Fibroblast of skin of scalp (primary cell): ENCODE measurements at regions not wholly inside any gene's neighbourhood (a gene's known extent, or its start where the extent isn't known, plus 50 kb on each side); places are given as distances from the start of the nearest gene placed in this dataset.
"Not testable (repeated sequence)": the region's sequence is repeated elsewhere in the genome, so short reads cannot be mapped to it uniquely, and the experiment has no call there.

Experiments used
- DNase-seq: peaks from one replicate; pipeline ENCODE4 v3.0.0-alpha.2; 2013

- DNase-seq: peak; percentile 4
Observed at GRCh38 chrX:19172741-19173140, 50.5 kb upstream of the ADGRG2 start.

- peak; percentile 64 for DNase-seq
Observed at GRCh38 chrX:19174401-19175025, 52.2 kb upstream of the ADGRG2 start.

- no peak for DNase-seq
Observed at GRCh38 chrX:19176901-19177630, 54.8 kb upstream of the ADGRG2 start.

DNA sequence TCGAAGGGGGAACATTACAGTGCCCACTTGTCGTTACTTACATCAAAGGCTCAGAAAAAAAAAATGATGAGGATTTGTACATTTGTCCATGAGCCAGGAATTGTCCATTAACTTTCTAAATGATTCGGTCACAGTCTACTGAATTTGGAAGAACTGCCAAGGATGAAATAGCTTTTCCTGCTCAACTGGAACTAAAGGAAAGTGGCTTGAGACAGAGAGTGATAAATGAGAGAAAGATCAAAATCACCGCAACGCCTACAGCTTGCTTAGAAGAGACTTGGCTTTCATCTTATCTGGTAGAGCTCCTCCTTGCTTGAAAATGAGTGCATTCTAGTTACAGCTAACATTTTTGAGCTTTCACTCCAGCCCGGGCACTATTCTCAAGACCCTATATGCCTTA lies 55.5 kb upstream of the ADGRG2 start:
- no peak for DNase-seq

DNA sequence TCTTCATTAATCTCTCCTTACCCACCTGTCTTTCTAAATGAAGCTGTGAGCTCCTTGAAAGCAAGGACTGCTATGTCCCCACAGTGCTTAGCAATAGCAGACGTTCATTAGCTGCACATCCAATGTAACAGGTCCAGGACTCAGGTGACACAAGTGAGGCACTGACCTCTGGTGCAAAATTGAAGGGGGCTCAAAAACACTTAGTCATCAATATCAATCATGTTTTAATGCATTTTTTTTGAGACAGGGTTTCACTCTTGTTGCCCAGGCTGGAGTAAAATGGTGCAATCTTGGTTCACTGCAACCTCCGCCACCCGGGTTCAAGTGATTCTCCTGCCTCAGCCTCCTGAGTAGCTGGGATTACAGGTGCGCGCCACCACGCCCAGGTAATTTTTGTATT lies 56.1 kb upstream of the ADGRG2 start:
- no peak for DNase-seq

- DNase-seq: no peak
Observed at GRCh38 chrX:19179389-19179788, 57.1 kb upstream of the ADGRG2 start.

DNA sequence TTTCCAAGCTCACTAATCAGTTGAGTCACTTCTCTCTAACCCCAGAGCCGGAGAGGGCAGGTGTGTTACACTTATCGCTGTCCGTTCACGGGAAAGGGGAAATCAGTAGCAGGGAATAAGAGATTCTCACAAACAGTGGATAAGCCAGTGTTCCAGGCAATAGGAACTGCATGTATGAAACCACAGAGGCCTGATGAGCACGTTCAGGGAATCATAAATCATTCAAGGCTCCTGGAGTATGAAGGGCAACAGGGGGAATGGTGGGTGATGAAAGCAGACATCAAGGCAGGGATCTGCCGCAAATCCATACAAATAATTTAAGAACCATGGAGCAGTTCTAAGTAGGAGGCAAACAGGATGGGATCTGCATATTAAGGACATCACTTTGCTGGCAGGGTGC lies 59.1 kb upstream of the ADGRG2 start:
- DNase-seq: no peak

- DNase-seq: no peak
Observed at GRCh38 chrX:19182785-19183184, 60.5 kb upstream of the ADGRG2 start.

DNA sequence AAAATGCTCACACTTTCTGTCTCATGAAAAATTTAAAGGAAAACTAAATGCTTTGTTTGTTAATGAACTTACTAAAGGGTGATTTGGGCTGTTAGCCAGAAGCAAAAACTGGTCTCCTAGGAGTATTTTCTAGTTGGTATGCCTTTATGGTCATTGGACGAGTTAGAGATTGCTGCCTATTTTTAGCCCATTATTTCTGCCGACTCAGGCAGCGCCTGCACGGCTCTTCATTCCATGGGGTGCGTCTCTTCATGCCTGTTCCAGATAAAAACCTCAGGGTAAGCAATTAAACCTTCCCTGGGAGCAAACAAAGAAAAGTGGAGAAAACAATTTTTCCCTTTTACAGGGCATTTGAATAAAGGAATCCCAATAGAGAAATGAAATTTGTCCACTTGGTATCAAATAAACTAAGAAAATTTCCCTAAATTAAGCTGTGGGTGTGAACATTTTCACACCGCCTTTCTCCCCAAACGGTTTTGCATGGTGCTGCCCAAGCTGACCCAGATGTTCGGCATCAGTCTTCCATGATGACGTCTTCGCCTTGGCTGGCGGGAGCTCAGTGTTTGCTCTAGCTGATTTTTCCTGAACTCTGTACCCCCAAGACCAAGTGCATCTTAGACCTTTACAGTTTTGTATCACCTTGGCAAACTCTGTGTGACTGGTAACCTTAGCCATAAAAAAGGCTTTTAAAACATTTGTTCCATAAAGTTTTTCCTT lies 61.7 kb upstream of the ADGRG2 start:
- no peak for DNase-seq

DNA sequence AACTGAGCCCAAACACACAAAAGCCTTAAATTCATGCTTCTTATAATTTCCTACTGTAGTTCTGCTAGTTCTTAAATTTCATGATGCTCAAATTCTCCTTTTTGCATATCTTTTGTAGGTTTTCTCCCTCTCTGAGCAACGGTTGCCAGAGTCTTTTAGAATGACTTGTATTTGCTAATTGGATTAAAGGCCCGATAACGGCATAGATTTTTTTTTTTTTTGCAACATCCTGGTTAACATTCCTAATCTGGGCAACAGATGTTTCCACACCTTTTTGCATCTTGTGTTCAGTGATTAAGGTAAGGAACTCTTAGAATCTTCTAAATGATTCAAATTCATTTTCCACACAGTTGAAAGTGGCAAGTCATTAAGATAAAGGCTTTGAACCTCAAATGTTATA lies 66.3 kb upstream of the ADGRG2 start:
- no peak for DNase-seq

GRCh38 chrX:19190902-19191301 lies 68.6 kb upstream of the ADGRG2 start:
- DNase-seq: no peak

GRCh38 chrX:19193565-19193964 lies 71.3 kb upstream of the ADGRG2 start:
- no peak for DNase-seq

DNA sequence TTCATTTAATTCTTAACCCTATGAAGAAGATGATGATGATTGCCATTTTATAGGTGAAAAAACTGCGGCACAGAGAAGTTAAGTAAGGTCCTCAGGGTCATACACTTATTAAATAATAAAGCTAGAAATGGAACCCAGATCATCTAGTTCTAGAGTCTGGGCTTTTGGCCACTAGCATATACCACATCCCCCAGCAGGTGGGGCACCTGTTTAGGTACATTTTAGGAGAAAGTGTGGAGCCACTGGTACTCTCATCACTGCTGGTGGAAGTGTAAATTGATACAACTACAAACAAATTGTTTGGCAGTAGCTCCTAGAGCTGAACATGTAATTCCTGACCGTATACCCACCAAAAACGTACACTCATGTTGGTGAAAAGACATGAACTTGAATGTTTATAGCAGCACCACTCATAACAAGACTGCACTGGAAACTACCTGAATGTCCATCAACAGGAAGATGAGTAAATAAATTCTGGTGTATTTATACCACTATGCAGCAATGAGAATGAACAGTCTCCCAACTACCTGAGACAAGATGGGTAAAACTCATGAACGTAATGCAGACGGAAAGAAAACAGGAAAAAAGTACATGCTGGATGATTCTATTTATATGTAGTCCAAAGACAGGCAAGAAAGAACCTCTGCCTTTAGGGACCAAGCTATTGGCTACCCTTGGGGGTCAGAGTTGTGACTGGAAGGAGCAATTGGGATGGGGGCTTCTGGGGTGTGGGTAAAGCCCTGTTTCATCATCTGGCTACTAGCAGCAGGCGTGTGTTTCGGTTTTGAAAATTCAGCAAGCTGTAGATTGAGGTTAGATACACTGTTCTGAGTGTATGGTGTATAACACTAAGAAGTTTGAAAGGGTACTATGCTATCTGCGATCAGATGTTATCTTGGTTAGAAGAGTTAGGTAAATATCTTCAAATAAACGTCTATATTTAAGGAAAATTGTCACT lies 72.3 kb upstream of the ADGRG2 start:
- DNase-seq: no peak

- DNase-seq: no peak
Observed at GRCh38 chrX:19195243-19195610, 73.0 kb upstream of the ADGRG2 start.

DNA sequence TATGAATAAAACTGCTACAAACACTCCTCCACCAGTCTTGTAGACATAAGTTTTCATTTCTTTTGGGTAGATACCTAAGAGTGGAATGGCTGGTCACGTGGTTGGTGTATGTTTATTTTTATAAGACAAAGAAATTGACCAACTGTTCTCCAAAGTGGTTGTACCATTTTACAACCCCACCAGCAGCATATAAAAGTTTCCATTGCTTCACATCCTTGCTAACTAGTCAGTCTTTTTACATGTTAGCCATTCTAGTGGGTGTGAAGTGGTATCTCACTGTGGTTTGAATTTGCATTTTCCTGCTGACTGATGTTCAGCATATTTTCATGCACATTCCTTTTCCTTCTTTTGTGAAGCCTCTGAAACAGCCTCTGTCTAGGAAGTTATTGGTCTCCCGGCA lies 76.2 kb upstream of the ADGRG2 start:
- no peak for DNase-seq

DNA sequence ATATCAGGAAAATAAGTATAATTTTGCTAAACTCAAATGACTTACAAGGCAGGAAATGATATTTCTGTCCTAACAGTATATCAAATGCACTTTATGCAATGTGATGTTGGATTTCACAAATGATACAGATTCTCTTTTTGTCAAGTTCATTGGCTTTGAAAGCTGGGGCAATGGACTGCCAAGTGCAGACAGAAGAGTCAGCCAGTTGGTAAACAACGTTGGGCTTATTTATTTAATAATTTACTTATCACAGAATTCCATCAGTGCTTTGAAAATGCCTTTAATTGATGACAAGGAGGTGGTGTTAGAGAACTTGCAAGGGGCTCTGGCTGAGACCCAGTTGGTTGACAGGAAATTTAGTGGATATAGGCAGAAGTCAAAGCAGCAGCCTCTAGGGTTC lies 79.9 kb upstream of the ADGRG2 start:
- no peak for DNase-seq

DNA sequence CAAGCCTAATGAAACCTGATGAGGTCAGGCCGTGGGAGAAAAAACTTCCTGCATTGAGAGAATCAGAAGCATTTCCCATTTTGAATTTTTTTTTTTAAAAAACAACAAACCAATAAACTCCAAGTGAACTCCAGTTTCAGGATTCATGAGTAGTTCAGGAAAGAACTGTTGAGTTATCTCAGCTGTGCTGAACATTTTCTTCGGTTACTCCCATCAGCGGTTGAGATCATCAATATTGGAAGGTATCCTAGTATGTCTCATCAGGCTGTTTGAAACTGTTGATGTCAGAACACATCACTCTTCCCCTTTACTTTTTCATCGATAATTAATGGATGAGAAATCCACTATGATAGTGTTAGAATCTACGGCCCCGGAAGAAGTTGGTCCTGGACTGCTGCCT lies 82.4 kb upstream of the ADGRG2 start:
- no peak for DNase-seq

DNA sequence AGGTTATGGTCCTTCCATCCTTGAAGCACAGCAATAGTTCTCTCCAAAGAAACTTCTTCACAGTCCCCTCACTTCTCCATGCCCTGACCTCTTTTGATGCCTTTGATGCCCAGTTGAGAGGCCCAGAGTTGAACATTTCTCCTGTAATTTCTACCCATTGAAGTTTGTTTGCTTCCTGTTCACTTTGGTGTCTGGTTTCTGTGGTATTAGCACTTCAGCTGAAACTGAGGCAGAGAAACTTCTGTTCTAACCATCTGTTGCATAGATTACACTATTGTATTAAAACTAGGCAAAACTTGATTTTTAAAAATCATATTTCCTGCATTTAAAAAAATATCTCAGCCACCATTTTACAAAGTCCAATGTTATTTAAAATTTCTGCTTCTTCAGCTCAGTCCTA lies 89.8 kb upstream of the ADGRG2 start:
- no peak for DNase-seq

DNA sequence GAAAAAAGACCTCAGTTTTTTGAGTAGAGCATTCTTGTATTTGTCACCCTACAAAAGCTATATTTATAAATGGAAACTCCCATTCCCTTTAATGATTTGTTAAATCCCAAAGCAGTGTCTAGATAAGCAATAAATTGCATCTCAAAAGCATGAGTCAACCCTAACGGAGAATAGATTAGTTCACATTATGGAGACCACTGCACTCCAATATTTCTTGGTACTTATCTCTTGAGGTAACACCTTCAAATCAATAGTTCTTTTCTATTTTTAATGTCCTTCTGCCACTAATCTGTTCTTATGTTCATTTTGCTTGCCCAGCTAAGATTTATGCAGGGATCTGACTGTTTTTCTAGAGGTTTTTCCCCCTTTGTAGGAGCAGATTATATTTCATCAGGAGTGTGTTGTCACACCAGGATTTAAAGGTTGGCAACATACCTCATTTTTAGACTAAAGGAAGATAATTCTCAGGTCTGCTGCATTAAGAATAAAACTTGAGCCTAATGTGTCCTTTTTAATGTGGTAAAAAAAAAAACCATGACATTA lies 91.4 kb upstream of the ADGRG2 start:
- no peak for DNase-seq

- DNase-seq: no peak
Observed at GRCh38 chrX:19214311-19214710, 92.0 kb upstream of the ADGRG2 start.

GRCh38 chrX:19225909-19226308 lies 103.6 kb upstream of the ADGRG2 start:
- peak; percentile 18 for DNase-seq

GRCh38 chrX:19229896-19230295 lies 107.6 kb upstream of the ADGRG2 start:
- not testable (repeated sequence) for DNase-seq

- DNase-seq: no peak
Observed at GRCh38 chrX:19237901-19238300, 105.8 kb upstream of the PDHA1 start.
